GM12878 (cell line): ENCODE measurements at regions not wholly inside any gene's neighbourhood (a gene's known extent, or its start where the extent isn't known, plus 50 kb on each side); places are given as distances from the start of the nearest gene placed in this dataset.

Source experiments
- ATAC-seq: fragments of 200-7000 bp; cut with Tn5 transposase; 3 replicates; pipeline ENCODE4 v1.9.1; 2020; ENCODE audit warnings: mild to moderate bottlenecking, moderate library complexity
- BruUV-seq: library from RNA; stranded (reverse); fragments of 400-500 nt; replicated peaks from 2 replicates; lab custom pipeline; 2021; lab: Mats Ljungman, UMichigan
- CTCF ChIA-PET: fragments of 300-600 bp; sonication (Branson Sonifier 250); formaldehyde crosslinking; extraction: SDS; loops from one replicate; lab custom pipeline; 2021; ENCODE audit warnings: inconsistent platforms; lab: Yijun Ruan, JAX
- POLR2A ChIA-PET: fragments of 350-600 bp; formaldehyde crosslinking; extraction: SDS; loops from one replicate; lab custom pipeline; 2021; ENCODE audit warnings: inconsistent platforms; lab: Charles Lee
- RAD21 ChIA-PET: fragments of 300-600 bp; sonication (Branson Sonifier 250); formaldehyde crosslinking; loops from one replicate; lab custom pipeline; 2023; ENCODE audit warnings: antibody characterized with exemption; ENCODE audit not compliant: unreplicated experiment; lab: Charles Lee
- SMC1A ChIA-PET: fragments of 300-600 bp; sonication (Branson Sonifier 250); formaldehyde crosslinking; loops from one replicate; lab custom pipeline; 2023; ENCODE audit not compliant: unreplicated experiment, uncharacterized antibody; lab: Charles Lee
- DNase-seq: peaks from one replicate; pipeline ENCODE4 v3.0.0-alpha.2; 2011; ENCODE audit warnings: low read depth, low spot score
- FAIRE-seq: peaks from 3 replicates; lab custom pipeline; 2011; peaks lifted over from hg19 to GRCh38; lab: Jason Lieb, UNC
- H2AFZ ChIP-seq: 2 replicates; pipeline ENCODE4 v1.6.0; 2011; ENCODE audit warnings: low read depth, low read length, control low read depth; ENCODE audit not compliant: control insufficient read depth
- H3K27ac ChIP-seq: 2 replicates; pipeline ENCODE4 v1.5.1; 2011; ENCODE audit warnings: control low read depth; ENCODE audit not compliant: control insufficient read depth, insufficient read depth
- H3K27me3 ChIP-seq, 2 experiments: replicated peaks in 1 of 2; 2 replicates each; pipeline versions ENCODE4 v1.6.0 to v1.6.1; 2011; ENCODE audit warnings: low read length in 1 of 2; ENCODE audit not compliant: control insufficient read depth in 2 of 2, insufficient read depth in 2 of 2
- H3K36me3 ChIP-seq, 2 experiments: 2 replicates each; pipeline ENCODE4 v1.5.1; 2011; ENCODE audit warnings: low read length in 1 of 2; ENCODE audit not compliant: control insufficient read depth in 2 of 2, insufficient read depth in 2 of 2
- H3K4me1 ChIP-seq: 2 replicates; pipeline ENCODE4 v1.6.1; 2011; ENCODE audit warnings: mild to moderate bottlenecking, low read length, moderate library complexity, mixed read lengths; ENCODE audit not compliant: control insufficient read depth, insufficient read depth
- H3K4me2 ChIP-seq: 2 replicates; pipeline ENCODE4 v1.6.0; 2011; ENCODE audit warnings: control low read depth; ENCODE audit not compliant: control insufficient read depth, insufficient read depth
- H3K4me3 ChIP-seq: fragments of 200-600 bp; sonication (generic); 2 replicates; pipeline ENCODE4 v1.5.1; 2016
- H3K79me2 ChIP-seq: 2 replicates; pipeline ENCODE4 v1.6.0; 2011; ENCODE audit warnings: low read length; ENCODE audit not compliant: control insufficient read depth, insufficient read depth
- H3K9ac ChIP-seq: 2 replicates; pipeline ENCODE4 v1.8.0; 2011; ENCODE audit warnings: low read length, control low read depth, mixed read lengths; ENCODE audit not compliant: control insufficient read depth, insufficient read depth
- H3K9me3 ChIP-seq: replicated peaks from 3 replicates; pipeline ENCODE4 v1.5.1; 2011; ENCODE audit warnings: mild to moderate bottlenecking, low read length; ENCODE audit not compliant: control insufficient read depth, insufficient read depth
- H4K20me1 ChIP-seq: 2 replicates; pipeline ENCODE4 v1.6.0; 2011; ENCODE audit not compliant: control insufficient read depth, insufficient read depth
- BRCA1 ChIP-seq: IDR thresholded peaks from 2 replicates; pipeline ENCODE4 v1.6.1; 2011; ENCODE audit warnings: low read depth, low read length, improper control_type of control experiment
- CBX3 ChIP-seq: fragments of 200-600 bp; sonication (generic); IDR thresholded peaks from 2 replicates; pipeline ENCODE4 v1.6.1; 2016; ENCODE audit warnings: low read depth, borderline replicate concordance
- CREB1 ChIP-seq: IDR thresholded peaks from 2 replicates; pipeline ENCODE4 v1.6.1; 2012; ENCODE audit warnings: low read depth, mild to moderate bottlenecking, inconsistent platforms
- IKZF1 ChIP-seq: fragments of 450-650 bp; conservative IDR thresholded peaks from 2 replicates; pipeline ENCODE4 v1.6.1; 2017; ENCODE audit warnings: antibody characterized with exemption, mild to moderate bottlenecking
- RAD21 ChIP-seq: IDR thresholded peaks from 2 replicates; pipeline ENCODE4 v1.6.1; 2011; ENCODE audit warnings: mild to moderate bottlenecking, low read depth, low read length, moderate library complexity; ENCODE audit not compliant: insufficient read depth
- SMC3 ChIP-seq: IDR thresholded peaks from 2 replicates; pipeline ENCODE4 v1.6.1; 2011; ENCODE audit warnings: low read length, improper control_type of control experiment, borderline replicate concordance
- WGBS: methylation state at CpG from one replicate; pipeline ENCODE4 v1.1.6; 2016; ENCODE audit warnings: low lambda C conversion rate; ENCODE audit not compliant: insufficient replicate concordance, insufficient coverage; ENCODE audit errors: missing lambda C conversion rate; 5-methylcytosine and 5-hydroxymethylcytosine counted together
- in situ Hi-C: fragments of 300-500 bp; cut with MboI; formaldehyde crosslinking; loops from 9 replicates; pipeline ENCODE4 v1.14.3; 2018; ENCODE audit warnings: mixed read lengths
- intact Hi-C: fragments of 100-400 bp; cut with micrococcal nuclease; formaldehyde crosslinking; loops from one replicate; pipeline ENCODE4 v1.14.2; 2022; ENCODE audit not compliant: unreplicated experiment
- TF ChIP-seq, protein P1 (sequence below), 3 experiments: IDR thresholded peaks in 2 of 3; conservative IDR thresholded peaks in 1 of 3; 2 replicates each; pipeline ENCODE4 v1.5.1; 2011; ENCODE audit warnings: low read depth in 3 of 3, low read length in 3 of 3, mild to moderate bottlenecking in 3 of 3, control low read depth in 2 of 3, moderate library complexity in 2 of 3, inconsistent platforms in 1 of 3, mixed read lengths in 1 of 3; ENCODE audit not compliant: control insufficient read depth in 2 of 3, insufficient read depth in 1 of 3; ENCODE audit errors: extremely low read depth in 1 of 3
- TF ChIP-seq, protein P2 (sequence below): fragments of 450-650 bp; IDR thresholded peaks from 2 replicates; pipeline ENCODE4 v1.6.1; 2017; ENCODE audit warnings: mild to moderate bottlenecking, low read depth, inconsistent platforms; ENCODE audit not compliant: poor library complexity, severe bottlenecking

DNA sequence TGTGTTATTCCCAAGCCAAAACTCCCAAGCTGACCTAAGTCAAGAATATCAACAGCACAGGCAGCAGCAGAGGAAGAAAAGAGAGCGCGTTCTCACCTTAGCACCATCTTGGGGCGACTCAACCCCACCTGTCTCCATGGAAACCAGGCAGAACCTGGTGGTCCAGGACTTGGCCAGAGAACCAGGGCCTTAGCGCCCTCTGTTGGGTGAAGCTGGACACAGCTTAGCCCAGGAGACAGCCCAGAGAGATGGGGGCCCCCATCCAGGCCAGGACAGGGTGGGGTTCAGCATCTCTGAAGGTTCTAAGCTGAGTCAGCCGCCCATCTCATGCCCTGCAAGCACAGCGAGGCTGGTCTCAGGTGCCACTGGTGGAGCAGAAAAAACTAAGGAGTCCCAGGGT is 60.1 kb upstream of the TMEM132E start:
- ATAC-seq, result peak; percentile 61; the same call in 2 of the 3 replicates
- H4K20me1 ChIP-seq, result no peaks in the 10 kb centered on the region; the same call in 1 of the 2 replicates
- no peak overlapping the region for H3K9ac ChIP-seq
- H3K36me3 ChIP-seq, result no peaks in the 10 kb centered on the region
- RAD21 ChIA-PET, result no interaction called here
- TF ChIP-seq IKZF1 (no peak), RAD21 (peak; percentile 36; the same call in 1 of the 2 replicates), CREB1 (no peak), BRCA1 (no peak), CBX3 (no peak), SMC3 (peak; percentile 43; the same call in 1 of the 2 replicates)
- TF ChIP-seq, protein P1, sequence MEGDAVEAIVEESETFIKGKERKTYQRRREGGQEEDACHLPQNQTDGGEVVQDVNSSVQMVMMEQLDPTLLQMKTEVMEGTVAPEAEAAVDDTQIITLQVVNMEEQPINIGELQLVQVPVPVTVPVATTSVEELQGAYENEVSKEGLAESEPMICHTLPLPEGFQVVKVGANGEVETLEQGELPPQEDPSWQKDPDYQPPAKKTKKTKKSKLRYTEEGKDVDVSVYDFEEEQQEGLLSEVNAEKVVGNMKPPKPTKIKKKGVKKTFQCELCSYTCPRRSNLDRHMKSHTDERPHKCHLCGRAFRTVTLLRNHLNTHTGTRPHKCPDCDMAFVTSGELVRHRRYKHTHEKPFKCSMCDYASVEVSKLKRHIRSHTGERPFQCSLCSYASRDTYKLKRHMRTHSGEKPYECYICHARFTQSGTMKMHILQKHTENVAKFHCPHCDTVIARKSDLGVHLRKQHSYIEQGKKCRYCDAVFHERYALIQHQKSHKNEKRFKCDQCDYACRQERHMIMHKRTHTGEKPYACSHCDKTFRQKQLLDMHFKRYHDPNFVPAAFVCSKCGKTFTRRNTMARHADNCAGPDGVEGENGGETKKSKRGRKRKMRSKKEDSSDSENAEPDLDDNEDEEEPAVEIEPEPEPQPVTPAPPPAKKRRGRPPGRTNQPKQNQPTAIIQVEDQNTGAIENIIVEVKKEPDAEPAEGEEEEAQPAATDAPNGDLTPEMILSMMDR (IDR thresholded peaks at IDR 0.05 in 2 of 3, conservative IDR thresholded peaks at IDR 0.05 in 1 of 3; ENCODE audit: control insufficient read depth in 2 of 3, extremely low read depth in 1 of 3, insufficient read depth in 1 of 3, low read depth in 3 of 3, low read length in 3 of 3), result peak; percentile 47 to 69 (median 51)
- TF ChIP-seq, protein P2, sequence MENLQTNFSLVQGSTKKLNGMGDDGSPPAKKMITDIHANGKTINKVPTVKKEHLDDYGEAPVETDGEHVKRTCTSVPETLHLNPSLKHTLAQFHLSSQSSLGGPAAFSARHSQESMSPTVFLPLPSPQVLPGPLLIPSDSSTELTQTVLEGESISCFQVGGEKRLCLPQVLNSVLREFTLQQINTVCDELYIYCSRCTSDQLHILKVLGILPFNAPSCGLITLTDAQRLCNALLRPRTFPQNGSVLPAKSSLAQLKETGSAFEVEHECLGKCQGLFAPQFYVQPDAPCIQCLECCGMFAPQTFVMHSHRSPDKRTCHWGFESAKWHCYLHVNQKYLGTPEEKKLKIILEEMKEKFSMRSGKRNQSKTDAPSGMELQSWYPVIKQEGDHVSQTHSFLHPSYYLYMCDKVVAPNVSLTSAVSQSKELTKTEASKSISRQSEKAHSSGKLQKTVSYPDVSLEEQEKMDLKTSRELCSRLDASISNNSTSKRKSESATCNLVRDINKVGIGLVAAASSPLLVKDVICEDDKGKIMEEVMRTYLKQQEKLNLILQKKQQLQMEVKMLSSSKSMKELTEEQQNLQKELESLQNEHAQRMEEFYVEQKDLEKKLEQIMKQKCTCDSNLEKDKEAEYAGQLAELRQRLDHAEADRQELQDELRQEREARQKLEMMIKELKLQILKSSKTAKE, result no peak
- no peak overlapping the region for H3K4me2 ChIP-seq
- H3K4me1 ChIP-seq, result no peaks in the 10 kb centered on the region
- no TSS peak for BruUV-seq
- in situ Hi-C loops, result no loop called here
- WGBS, result 2% methylated on average over 6 of the region's 6 CpGs
- DNase-seq, result no peak
- CTCF ChIA-PET, result interaction anchor here (0.8 to 1.3 kb wide), 7 partner anchors 23 to 165 kb away, joined by 3 to 4 read pairs (median 3); no protein-coding TSS in a partner anchor
- no peak overlapping the region for H2AFZ ChIP-seq
- no peak overlapping the region for H3K4me3 ChIP-seq
- no peaks in the 10 kb centered on the region; a peak in 1 of 4 replicates for H3K27me3 ChIP-seq
- FAIRE-seq, result peak; percentile 41
- intact Hi-C loops, result loop anchor here (1.0 to 2.0 kb wide), 2 partner anchors 98 to 319 kb away; no protein-coding TSS in a partner anchor
- SMC1A ChIA-PET, result no interaction called here
- no peaks in the 10 kb centered on the region for H3K9me3 ChIP-seq
- H3K27ac ChIP-seq, result no peak overlapping the region
- no peaks in the 10 kb centered on the region for H3K79me2 ChIP-seq
- POLR2A ChIA-PET, result no interaction called here
